Progenitor cell of endocrine pancreas (in vitro differentiated cells): ENCODE measurements at regions not wholly inside any gene's neighbourhood (a gene's known extent, or its start where the extent isn't known, plus 50 kb on each side); places are given as distances from the start of the nearest gene placed in this dataset.
"Not testable (repeated sequence)": the region's sequence is repeated elsewhere in the genome, so short reads cannot be mapped to it uniquely, and the experiment has no call there.

ENCODE experiments used
- DNase-seq: peaks from one replicate; pipeline ENCODE4 v3.0.0; 2021; ENCODE audit warnings: low spot score; ENCODE audit not compliant: unreplicated experiment
- H3K27ac Mint-ChIP-seq: 2 replicates; pipeline ENCODE4 v1.8.0; 2021; ENCODE audit warnings: mild to moderate bottlenecking, moderate library complexity, mixed read lengths
- H3K27me3 Mint-ChIP-seq: 2 replicates; pipeline ENCODE4 v1.8.0; 2021; ENCODE audit warnings: mixed read lengths
- H3K36me3 Mint-ChIP-seq: 2 replicates; pipeline ENCODE4 v1.8.0; 2022; ENCODE audit warnings: mixed read lengths; ENCODE audit not compliant: insufficient read depth
- H3K4me1 Mint-ChIP-seq: 2 replicates; pipeline ENCODE4 v1.8.0; 2021; ENCODE audit warnings: low read depth, mixed read lengths
- H3K4me3 Mint-ChIP-seq: 2 replicates; pipeline ENCODE4 v1.8.0; 2021; ENCODE audit warnings: low read depth, mild to moderate bottlenecking, moderate library complexity, mixed read lengths
- H3K9me3 Mint-ChIP-seq: 2 replicates; pipeline ENCODE4 v1.8.0; 2021; ENCODE audit warnings: low read depth, mixed read lengths
- CTCF ChIP-seq: fragments of 200-600 bp; sonication (generic); IDR thresholded peaks from one replicate; pipeline ENCODE4 v1.5.0; 2021; ENCODE audit warnings: antibody characterized with exemption, mild to moderate bottlenecking; ENCODE audit not compliant: unreplicated experiment

DNA sequence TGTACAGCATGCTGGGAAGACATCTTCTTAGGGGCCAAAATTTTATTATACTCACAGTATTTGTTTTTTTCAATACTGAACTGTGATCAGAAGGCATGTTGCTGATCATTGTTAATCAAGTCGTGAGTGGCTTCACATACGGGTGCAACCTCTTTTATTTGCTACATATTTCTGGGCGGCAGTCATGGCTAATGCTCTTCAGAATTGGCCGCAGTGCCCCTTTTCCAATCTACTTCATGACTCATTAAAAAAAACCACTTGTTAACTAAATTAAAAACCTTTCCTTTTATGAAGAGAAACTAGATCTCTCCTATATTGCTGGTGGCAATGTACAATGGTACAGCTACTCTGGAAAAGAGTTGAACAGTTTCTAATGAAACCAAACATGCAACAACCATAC, 101.5 kb upstream of the C1GALT1C1 start:
- no peak for TF ChIP-seq CTCF
- Mint-ChIP-seq H3K4me1 (no peaks in the 10 kb centered on the region), H3K4me3 (no peak overlapping the region), H3K9me3 (peaks cover 21% of the 10 kb centered on the region), H3K27me3 (no peaks in the 10 kb centered on the region), H3K27ac (no peak overlapping the region), H3K36me3 (no peaks in the 10 kb centered on the region)
- no peak for DNase-seq

DNA sequence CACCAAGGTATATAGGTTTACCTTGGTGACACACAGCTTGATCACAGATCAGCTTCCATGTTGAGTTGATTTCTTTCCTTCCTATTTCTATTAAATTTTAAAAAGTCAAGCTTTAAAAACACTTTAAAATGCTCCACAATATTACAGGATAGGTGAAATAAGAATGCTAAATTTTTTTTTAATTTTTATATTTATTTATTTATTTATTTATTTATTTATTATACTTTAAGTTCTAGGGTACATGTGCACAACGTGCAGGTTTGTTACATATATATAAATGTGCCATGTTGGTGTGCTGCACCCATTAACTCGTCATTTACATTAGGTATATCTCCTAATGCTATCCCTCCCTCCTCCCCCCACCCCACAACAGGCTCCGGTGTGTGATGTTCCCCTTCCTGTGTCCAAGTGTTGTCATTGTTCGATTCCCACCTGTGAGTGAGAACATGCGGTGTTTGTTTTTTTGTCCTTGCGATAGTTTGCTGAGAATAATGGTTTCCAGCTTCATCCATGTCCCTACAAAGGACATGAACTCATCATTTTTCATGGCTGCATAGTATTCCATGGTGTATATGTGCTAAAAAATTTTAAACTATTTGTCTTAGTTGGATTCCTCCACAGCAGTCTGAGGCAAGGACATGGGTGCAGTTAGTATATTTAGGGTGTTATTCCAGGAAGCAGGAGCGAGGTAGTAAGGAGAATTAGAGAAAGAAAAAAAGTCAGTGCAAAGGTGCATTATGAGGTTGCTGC, 99.8 kb upstream of the C1GALT1C1 start:
- not testable (repeated sequence) for DNase-seq, H3K4me1 Mint-ChIP-seq, H3K36me3 Mint-ChIP-seq, H3K27me3 Mint-ChIP-seq, H3K4me3 Mint-ChIP-seq, H3K27ac Mint-ChIP-seq
- H3K9me3 Mint-ChIP-seq, result peaks cover 22% of the 10 kb centered on the region

DNA sequence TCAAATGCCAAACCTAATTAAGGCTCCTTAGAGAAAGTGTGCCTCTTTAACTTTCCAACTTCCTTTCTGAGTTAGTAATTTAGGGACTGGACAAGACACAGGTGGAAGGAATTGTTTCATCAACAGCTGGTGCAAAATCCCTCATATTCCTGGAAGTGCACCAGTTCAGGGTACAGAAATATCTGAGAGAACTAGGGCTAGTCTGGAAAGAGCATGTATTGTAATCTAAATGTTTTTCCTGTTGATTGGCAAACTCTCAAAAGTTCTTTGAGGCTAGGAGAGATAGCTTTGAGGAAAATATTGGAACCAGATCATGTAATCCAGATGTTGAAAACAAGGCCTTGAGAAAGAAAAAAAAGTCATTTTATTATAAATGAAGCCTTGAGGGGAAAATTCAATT, 98.1 kb upstream of the C1GALT1C1 start:
- TF ChIP-seq CTCF, result no peak
- peaks cover 22% of the 10 kb centered on the region for H3K9me3 Mint-ChIP-seq
- H3K4me3 Mint-ChIP-seq, result no peak overlapping the region
- no peak overlapping the region for H3K27ac Mint-ChIP-seq
- no peaks in the 10 kb centered on the region for H3K4me1 Mint-ChIP-seq
- H3K27me3 Mint-ChIP-seq, result no peaks in the 10 kb centered on the region
- no peaks in the 10 kb centered on the region for H3K36me3 Mint-ChIP-seq
- no peak for DNase-seq

DNA sequence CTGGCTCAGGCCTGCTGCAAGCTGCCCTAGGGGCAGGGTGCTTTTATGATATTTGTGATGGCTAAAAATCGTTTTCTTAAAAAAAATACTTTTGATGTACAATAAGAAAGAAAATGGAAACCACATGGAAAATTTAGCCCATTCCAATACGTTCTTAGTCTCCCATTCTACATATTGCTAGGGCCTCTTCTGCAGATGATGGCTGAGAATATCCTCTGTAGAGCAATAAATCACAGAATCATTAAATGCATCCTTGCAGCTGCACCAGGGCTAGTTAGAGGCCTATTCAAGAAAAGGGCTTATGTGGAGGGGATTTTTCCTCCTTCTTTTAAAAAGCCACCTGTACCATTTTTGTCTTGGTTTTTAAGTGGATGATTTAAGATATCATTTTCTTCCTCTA, 97.6 kb upstream of the C1GALT1C1 start:
- H3K27ac Mint-ChIP-seq, result no peak overlapping the region
- no peak for TF ChIP-seq CTCF
- H3K9me3 Mint-ChIP-seq, result peaks cover 24% of the 10 kb centered on the region
- no peaks in the 10 kb centered on the region for H3K36me3 Mint-ChIP-seq
- no peak overlapping the region for H3K4me3 Mint-ChIP-seq
- no peak for DNase-seq
- H3K4me1 Mint-ChIP-seq, result no peaks in the 10 kb centered on the region
- H3K27me3 Mint-ChIP-seq, result no peaks in the 10 kb centered on the region

DNA sequence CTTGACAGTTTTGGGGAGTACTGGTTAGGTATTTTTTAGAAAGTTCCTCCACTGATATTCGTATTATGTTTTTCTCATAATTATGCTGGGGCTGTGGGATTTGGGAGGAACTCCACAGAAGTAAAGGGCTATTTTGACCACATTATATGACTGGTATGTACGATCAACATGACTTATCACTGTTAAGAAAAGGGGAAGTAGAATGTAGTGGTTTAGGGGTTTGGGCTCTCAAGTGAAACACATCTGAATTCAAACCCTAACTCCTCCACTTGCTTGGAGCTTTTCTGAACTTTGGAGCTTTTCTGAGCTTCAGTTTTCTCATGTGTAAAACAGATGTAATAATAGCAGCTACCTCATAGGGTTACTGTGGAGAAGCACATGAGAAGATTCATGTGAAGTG, 96.4 kb upstream of the C1GALT1C1 start:
- no peaks in the 10 kb centered on the region for H3K27me3 Mint-ChIP-seq
- no peak for TF ChIP-seq CTCF
- no peak overlapping the region for H3K4me3 Mint-ChIP-seq
- H3K36me3 Mint-ChIP-seq, result no peaks in the 10 kb centered on the region
- peaks cover 25% of the 10 kb centered on the region for H3K9me3 Mint-ChIP-seq
- H3K4me1 Mint-ChIP-seq, result no peaks in the 10 kb centered on the region
- H3K27ac Mint-ChIP-seq, result no peak overlapping the region
- no peak for DNase-seq

- Mint-ChIP-seq H3K36me3 (no peaks in the 10 kb centered on the region), H3K4me3 (no peak overlapping the region), H3K27ac (no peak overlapping the region), H3K4me1 (no peaks in the 10 kb centered on the region), H3K27me3 (no peaks in the 10 kb centered on the region), H3K9me3 (peaks cover 30% of the 10 kb centered on the region)
- TF ChIP-seq CTCF, result no peak
- DNase-seq, result no peak
Measured at GRCh38 chrX:120725874-120726273, 96.0 kb upstream of the C1GALT1C1 start.
